HepG2 (cell line): ENCODE measurements at regions not wholly inside any gene's neighbourhood (a gene's known extent, or its start where the extent isn't known, plus 50 kb on each side); places are given as distances from the start of the nearest gene placed in this dataset.
A peak's percentile ranks its signal among the peaks of the same experiment; 100 is the strongest.

ENCODE experiments used
- ATAC-seq: fragments of 200-7000 bp; cut with Tn5 transposase; 3 replicates; pipeline ENCODE4 v1.9.1; 2020; ENCODE audit warnings: mild to moderate bottlenecking, moderate library complexity
- BruUV-seq: library from RNA; stranded (reverse); fragments of 400-500 nt; replicated peaks from 2 replicates; lab custom pipeline; 2021; lab: Mats Ljungman, UMichigan
- CTCF ChIA-PET: fragments of 300-600 bp; formaldehyde crosslinking; extraction: SDS; loops from one replicate; lab custom pipeline; 2021; ENCODE audit warnings: low total read pairs, inconsistent platforms, low intra/inter-chr PET ratio; lab: Yijun Ruan, JAX
- POLR2A ChIA-PET: fragments of 350-600 bp; sonication (Branson Sonifier 250); formaldehyde crosslinking; loops from one replicate; lab custom pipeline; 2020; ENCODE audit warnings: antibody characterized with exemption, inconsistent platforms; lab: Yijun Ruan, JAX
- DNase-seq: peaks from one replicate; pipeline ENCODE4 v3.0.0-alpha.2; 2015; ENCODE audit warnings: low spot score
- FAIRE-seq: peaks from 3 replicates; lab custom pipeline; 2011; peaks lifted over from hg19 to GRCh38; lab: Jason Lieb, UNC
- H2AFZ ChIP-seq: one replicate; pipeline ENCODE4 v1.6.1; 2011; ENCODE audit warnings: low read length, inconsistent platforms
- H3K27ac ChIP-seq: fragments of 300-600 bp; 3 replicates; pipeline ENCODE4 v1.8.0; 2011; ENCODE audit warnings: mixed run types, mild to moderate bottlenecking, mixed read lengths, low read length, inconsistent platforms; ENCODE audit not compliant: insufficient read depth; ENCODE audit errors: extremely low read length
- H3K27me3 ChIP-seq, 2 experiments: fragments of 200-600 bp in 1 of 2; 2 replicates in 1 of 2; 3 replicates in 1 of 2; pipeline versions ENCODE4 v1.6.0 to v1.8.0; 2011; ENCODE audit warnings: low read length in 2 of 2, mild to moderate bottlenecking in 2 of 2, moderate library complexity in 2 of 2, inconsistent platforms in 1 of 2; ENCODE audit not compliant: insufficient read depth in 2 of 2, control insufficient read depth in 1 of 2
- H3K36me3 ChIP-seq, 2 experiments: fragments of 200-600 bp in 1 of 2; replicated peaks in 1 of 2; 2 replicates in 1 of 2; 3 replicates in 1 of 2; pipeline versions ENCODE4 v1.5.1 to v1.8.0; 2011; ENCODE audit warnings: low read length in 2 of 2, inconsistent platforms in 1 of 2; ENCODE audit not compliant: insufficient read depth in 2 of 2, control insufficient read depth in 1 of 2
- H3K4me1 ChIP-seq: 2 replicates; pipeline ENCODE4 v1.5.1; 2012; ENCODE audit warnings: low read length, inconsistent platforms; ENCODE audit not compliant: insufficient read depth
- H3K4me2 ChIP-seq: 2 replicates; pipeline ENCODE4 v1.6.0; 2011; ENCODE audit warnings: low read depth, low read length, inconsistent platforms
- H3K4me3 ChIP-seq, 3 experiments: fragments of 200-600 bp in 1 of 3; sonication (generic), shearing (Covaris generic) in 1 of 3; replicated peaks in 1 of 3; 2 replicates each; pipeline ENCODE4 v1.5.1; 2011 to 2016; ENCODE audit warnings: low read length in 3 of 3, inconsistent platforms in 2 of 3, low read depth in 2 of 3, mild to moderate bottlenecking in 2 of 3, control low read depth in 1 of 3, mixed read lengths in 1 of 3; ENCODE audit not compliant: insufficient read depth in 1 of 3
- H3K79me2 ChIP-seq: one replicate; pipeline ENCODE4 v1.6.1; 2011; ENCODE audit warnings: low read length, inconsistent platforms; ENCODE audit not compliant: insufficient read depth
- H3K9ac ChIP-seq: 2 replicates; pipeline ENCODE4 v1.6.0; 2011; ENCODE audit warnings: mild to moderate bottlenecking, low read depth, low read length, inconsistent platforms; ENCODE audit not compliant: insufficient read depth
- H3K9me3 ChIP-seq: 2 replicates; pipeline ENCODE4 v1.5.1; 2012; ENCODE audit warnings: mild to moderate bottlenecking, low read length
- H4K20me1 ChIP-seq: 2 replicates; pipeline ENCODE4 v1.6.0; 2011; ENCODE audit warnings: inconsistent platforms, mild to moderate bottlenecking, low read length, moderate library complexity; ENCODE audit not compliant: insufficient read depth
- CTCF ChIP-seq: sonication (generic); formaldehyde crosslinking; IDR thresholded peaks from 2 replicates; pipeline ENCODE4 v1.5.0; 2020; ENCODE audit warnings: mild to moderate bottlenecking, missing genetic modification reagents, moderate library complexity
- NR2F6 ChIP-seq, 2 experiments: IDR thresholded peaks; 2 replicates each; pipeline ENCODE4 v1.6.1; 2016; ENCODE audit warnings: antibody characterized with exemption in 1 of 2, mild to moderate bottlenecking in 1 of 2
- PATZ1 ChIP-seq: sonication (generic); formaldehyde crosslinking; IDR thresholded peaks from 2 replicates; pipeline ENCODE4 v1.4.0; 2020; ENCODE audit warnings: missing genetic modification reagents
- PBX3 ChIP-seq: sonication (generic); formaldehyde crosslinking; IDR thresholded peaks from 2 replicates; pipeline ENCODE4 v1.8.1; 2023; ENCODE audit warnings: missing genetic modification reagents, inconsistent platforms, borderline replicate concordance
- SP1 ChIP-seq, 2 experiments: fragments of 450-650 bp in 1 of 2; sonication (generic) in 1 of 2; formaldehyde crosslinking in 1 of 2; IDR thresholded peaks; 2 replicates each; pipeline versions ENCODE4 v1.4.0 to v1.6.1; 2016 to 2020; ENCODE audit warnings: missing genetic modification reagents in 1 of 2
- STAG1 ChIP-seq: sonication (generic); formaldehyde crosslinking; IDR thresholded peaks from 2 replicates; pipeline ENCODE4 v1.4.0; 2020; ENCODE audit warnings: missing genetic modification reagents
- ZBTB7B ChIP-seq: sonication (generic); formaldehyde crosslinking; IDR thresholded peaks from 2 replicates; pipeline ENCODE4 v1.4.0; 2020; ENCODE audit warnings: missing genetic modification reagents
- ZNF574 ChIP-seq: sonication (generic); formaldehyde crosslinking; IDR thresholded peaks from 2 replicates; pipeline ENCODE4 v1.4.0; 2020; ENCODE audit warnings: missing genetic modification reagents
- WGBS: methylation state at CpG from one replicate; pipeline ENCODE4 v1.1.6; 2017; ENCODE audit warnings: low lambda C conversion rate; 5-methylcytosine and 5-hydroxymethylcytosine counted together
- in situ Hi-C: cut with HindIII; loops from 2 replicates; pipeline ENCODE4 v1.10.0; 2017; ENCODE audit warnings: low pct_unique_long_range_greater_than_20kb; ENCODE audit not compliant: extremely low pct_ligation_motif_present
- intact Hi-C: fragments of 100-400 bp; cut with micrococcal nuclease; formaldehyde crosslinking; loops from one replicate; pipeline ENCODE4 v1.10.0; 2022; ENCODE audit not compliant: unreplicated experiment

- POLR2A ChIA-PET = no interaction called here
- no peak for TF ChIP-seq PBX3 (CRISPR knock-in tag)
- TF ChIP-seq ZNF574 = no peak
- TF ChIP-seq ZBTB7B = peak; percentile 32; the same call in 1 of the 2 replicates
- 0 out of 2 replicates have a peak, but pooled peaks have one; percentile 15 for TF ChIP-seq STAG1
- no peak for TF ChIP-seq SP1 (IDR thresholded peaks at IDR 0.05)
- TF ChIP-seq SP1 (CRISPR knock-in tag; IDR thresholded peaks at IDR 0.05) = 0 out of 2 replicates have a peak, but pooled peaks have one; percentile 20
- peak; percentile 25; the same call in 1 of the 2 replicates for TF ChIP-seq PATZ1 (CRISPR knock-in tag)
- no peak for TF ChIP-seq NR2F6 (IDR thresholded peaks at IDR 0.05)
- 0 out of 2 replicates have a peak, but pooled peaks have one; percentile 16 for TF ChIP-seq NR2F6 (CRISPR knock-in tag; IDR thresholded peaks at IDR 0.05)
- TF ChIP-seq CTCF (CRISPR knock-in tag) = peak; percentile 46
- H3K79me2 ChIP-seq = no peaks in the 10 kb centered on the region
- intact Hi-C loops = loop anchor here (1.0 kb wide), 1 partner anchor 15 kb away; no protein-coding TSS in a partner anchor
- peak overlapping the region; percentile 63 for H2AFZ ChIP-seq
- no TSS peak for BruUV-seq
- H3K9ac ChIP-seq = no peak overlapping the region
- H3K4me2 ChIP-seq = peak overlapping the region; percentile 49; the same call in 1 of the 2 replicates
- H3K4me1 ChIP-seq = no peaks in the 10 kb centered on the region
- no peak overlapping the region; a peak in 1 of 6 replicates for H3K4me3 ChIP-seq
- no peaks in the 10 kb centered on the region for H3K9me3 ChIP-seq
- peak; percentile 37 for DNase-seq
- FAIRE-seq = no peak
- H3K27me3 ChIP-seq = no peaks in the 10 kb centered on the region
- in situ Hi-C loops = no loop called here
- H3K36me3 ChIP-seq = no peaks in the 10 kb centered on the region
- peak; percentile 100 for ATAC-seq
- WGBS = 9% methylated on average over 3 of the region's 8 CpGs
- H4K20me1 ChIP-seq = no peaks in the 10 kb centered on the region
- H3K27ac ChIP-seq = no peak overlapping the region
- CTCF ChIA-PET = no interaction called here
These were observed 931.2 kb upstream of the B3GALT2 start for GRCh38 chr1:194117582-194117981.
